K562 (cell line): ENCODE measurements at regions not wholly inside any gene's neighbourhood (a gene's known extent, or its start where the extent isn't known, plus 50 kb on each side); places are given as distances from the start of the nearest gene placed in this dataset.

Experiments used
- ATAC-seq: fragments of 200-7000 bp; cut with Tn5 transposase; 3 replicates; pipeline ENCODE4 v1.9.1; 2020; ENCODE audit warnings: moderate library complexity
- BruUV-seq: library from RNA; stranded (reverse); fragments of 400-500 nt; replicated peaks from 2 replicates; lab custom pipeline; 2021; lab: Mats Ljungman, UMichigan
- CTCF ChIA-PET: fragments of 300-600 bp; formaldehyde crosslinking; extraction: SDS; loops from one replicate; lab custom pipeline; 2021; ENCODE audit warnings: low intra/inter-chr PET ratio; lab: Yijun Ruan, JAX
- POLR2A ChIA-PET: fragments of 300-600, 350-650 bp; sonication (Branson Sonifier 250); formaldehyde crosslinking; extraction: SDS; loops from one replicate; lab custom pipeline; 2021; ENCODE audit warnings: antibody characterized with exemption, inconsistent platforms; lab: Yijun Ruan, JAX
- DNase-seq, 4 experiments: peaks; one replicate each; pipeline versions ENCODE4 v3.0.0 to v3.0.0-alpha.2; 2011 to 2018; ENCODE audit warnings: low spot score in 3 of 4, mixed read lengths in 3 of 4; ENCODE audit errors: extremely low read depth in 1 of 4
- FAIRE-seq: peaks from 2 replicates; lab custom pipeline; 2011; peaks lifted over from hg19 to GRCh38; lab: Jason Lieb, UNC
- H2AFZ ChIP-seq: 2 replicates; pipeline ENCODE4 v1.6.0; 2011; ENCODE audit warnings: low read depth, low read length, control low read depth, inconsistent platforms
- H3K27ac ChIP-seq: fragments of 200-600 bp; 3 replicates; pipeline ENCODE4 v1.8.0; 2011; ENCODE audit warnings: low read depth, mild to moderate bottlenecking, control low read depth, inconsistent platforms, low read length, moderate library complexity, mixed read lengths; ENCODE audit errors: extremely low read depth
- H3K27me3 ChIP-seq, 2 experiments: fragments of 300-600 bp in 1 of 2; 2 replicates in 1 of 2; 3 replicates in 1 of 2; pipeline versions ENCODE4 v1.6.0 to v1.8.0; 2011; ENCODE audit warnings: inconsistent platforms in 2 of 2, low read length in 2 of 2, mild to moderate bottlenecking in 1 of 2, mixed read lengths in 1 of 2, moderate library complexity in 1 of 2; ENCODE audit not compliant: control insufficient read depth in 2 of 2, insufficient read depth in 2 of 2
- H3K36me3 ChIP-seq: fragments of 300-600 bp; 3 replicates; pipeline ENCODE4 v1.8.0; 2011; ENCODE audit warnings: mild to moderate bottlenecking, low read length, inconsistent platforms; ENCODE audit not compliant: control insufficient read depth, insufficient read depth
- H3K4me1 ChIP-seq, 2 experiments: fragments of 200-600 bp in 1 of 2; replicated peaks in 1 of 2; 2 replicates in 1 of 2; 3 replicates in 1 of 2; pipeline versions ENCODE4 v1.5.1 to v1.8.0; 2011; ENCODE audit warnings: inconsistent platforms in 2 of 2, low read length in 2 of 2, mild to moderate bottlenecking in 1 of 2, mixed read lengths in 1 of 2, moderate library complexity in 1 of 2; ENCODE audit not compliant: control insufficient read depth in 2 of 2, insufficient read depth in 2 of 2
- H3K4me2 ChIP-seq: 2 replicates; pipeline ENCODE4 v1.6.1; 2011; ENCODE audit warnings: low read length, control low read depth, inconsistent platforms, mixed read lengths; ENCODE audit not compliant: insufficient read depth
- H3K4me3 ChIP-seq: fragments of 200-600 bp; sonication (generic), shearing (Covaris generic); 2 replicates; pipeline ENCODE4 v1.5.1; 2016; ENCODE audit warnings: control low read depth, inconsistent platforms
- H3K79me2 ChIP-seq: fragments of 200-600 bp; 3 replicates; pipeline ENCODE4 v1.8.0; 2011; ENCODE audit warnings: low read length, inconsistent platforms; ENCODE audit not compliant: control insufficient read depth, insufficient read depth
- H3K9ac ChIP-seq, 2 experiments: 2 replicates each; pipeline versions ENCODE4 v1.6.0 to v1.6.1; 2011; ENCODE audit warnings: low read depth in 2 of 2, low read length in 2 of 2, control low read depth in 1 of 2, inconsistent platforms in 1 of 2, mild to moderate bottlenecking in 1 of 2, mixed read lengths in 1 of 2; ENCODE audit not compliant: insufficient read depth in 1 of 2
- H3K9me1 ChIP-seq: one replicate; pipeline ENCODE4 v1.6.0; 2011; ENCODE audit warnings: inconsistent platforms, mild to moderate bottlenecking, low read length, moderate library complexity; ENCODE audit not compliant: control insufficient read depth, insufficient read depth
- H3K9me3 ChIP-seq: replicated peaks from 2 replicates; pipeline ENCODE4 v1.5.1; 2011; ENCODE audit warnings: low read depth, low read length, inconsistent platforms; ENCODE audit not compliant: control insufficient read depth, insufficient read depth
- H4K20me1 ChIP-seq: replicated peaks from 2 replicates; pipeline ENCODE4 v1.6.1; 2011; ENCODE audit warnings: low read length, inconsistent platforms, mixed read lengths; ENCODE audit not compliant: control insufficient read depth, insufficient read depth
- ARID2 ChIP-seq: fragments of 450-650 bp; IDR thresholded peaks from 2 replicates; pipeline ENCODE4 v1.6.1; 2017; ENCODE audit warnings: antibody characterized with exemption, mild to moderate bottlenecking
- BDP1 ChIP-seq: IDR thresholded peaks from 3 replicates; pipeline ENCODE4 v1.6.1; 2011; ENCODE audit not compliant: insufficient read length, insufficient read depth
- CBX2 ChIP-seq: fragments of 200-600 bp; sonication (generic); IDR thresholded peaks from one replicate; pipeline ENCODE4 v1.6.1; 2012; ENCODE audit warnings: mild to moderate bottlenecking, low read length, inconsistent platforms; ENCODE audit not compliant: insufficient read depth, poor library complexity, severe bottlenecking
- GTF2A2 ChIP-seq: IDR thresholded peaks from 2 replicates; pipeline ENCODE4 v1.6.1; 2016; ENCODE audit warnings: mild to moderate bottlenecking, missing genetic modification characterization, missing compliant biosample characterization
- HMG20A ChIP-seq: fragments of 450-650 bp; formaldehyde crosslinking; conservative IDR thresholded peaks from 2 replicates; pipeline ENCODE4 v1.4.0; 2020; ENCODE audit warnings: mild to moderate bottlenecking, mixed read lengths
- KLF16 ChIP-seq: IDR thresholded peaks from 2 replicates; pipeline ENCODE4 v1.6.1; 2016; ENCODE audit warnings: antibody characterized with exemption
- MIER1 ChIP-seq: fragments of 450-650 bp; IDR thresholded peaks from 2 replicates; pipeline ENCODE4 v1.6.1; 2016; ENCODE audit warnings: antibody characterized with exemption, mild to moderate bottlenecking, low read depth
- NCOA2 ChIP-seq, 2 experiments: fragments of 450-650 bp; IDR thresholded peaks; 2 replicates each; pipeline ENCODE4 v1.6.1; 2018; ENCODE audit warnings: mild to moderate bottlenecking in 2 of 2, moderate library complexity in 1 of 2; ENCODE audit not compliant: partially characterized antibody in 2 of 2
- NFE2L1 ChIP-seq: fragments of 450-650 bp; IDR thresholded peaks from 2 replicates; pipeline ENCODE4 v1.6.1; 2016; ENCODE audit warnings: missing genetic modification characterization, low read depth, mild to moderate bottlenecking, missing compliant biosample characterization, moderate library complexity, borderline replicate concordance
- POLR2AphosphoS5 ChIP-seq: IDR thresholded peaks from 2 replicates; pipeline ENCODE4 v1.6.1; 2011; ENCODE audit warnings: mild to moderate bottlenecking, low read depth, low read length, moderate library complexity; ENCODE audit not compliant: control insufficient read depth, insufficient read depth
- UBTF ChIP-seq, 2 experiments: IDR thresholded peaks; 2 replicates each; pipeline ENCODE4 v1.6.1; 2012; ENCODE audit warnings: improper control_type of control experiment in 2 of 2, low read depth in 2 of 2, low read length in 2 of 2, borderline replicate concordance in 1 of 2
- ZEB2 ChIP-seq: fragments of 450-650 bp; IDR thresholded peaks from 2 replicates; pipeline ENCODE4 v1.6.1; 2016
- ZKSCAN3 ChIP-seq: fragments of 250-450 bp; sonication (Bioruptor Pico); IDR thresholded peaks from 2 replicates; pipeline ENCODE4 v1.4.0; 2020
- ZNF124 ChIP-seq: sonication (generic); formaldehyde crosslinking; IDR thresholded peaks from 2 replicates; pipeline ENCODE4 v1.8.1; 2022; ENCODE audit warnings: missing genetic modification reagents
- ZNF41 ChIP-seq: fragments of 250-450 bp; sonication (Bioruptor Pico); conservative IDR thresholded peaks from 2 replicates; pipeline ENCODE4 v1.4.0; 2020; ENCODE audit warnings: mild to moderate bottlenecking
- WGBS: fragments of 100-300 bp; shearing (Covaris generic); methylation state at CpG from one replicate; pipeline ENCODE4 v1.1.6; 2016; ENCODE audit warnings: low coverage, mixed read lengths; ENCODE audit not compliant: insufficient coverage; ENCODE audit errors: missing lambda C conversion rate; 5-methylcytosine and 5-hydroxymethylcytosine counted together
- in situ Hi-C: fragments of 300-500 bp; cut with MboI; formaldehyde crosslinking; loops from 4 replicates; pipeline ENCODE4 v1.15.0; 2018; ENCODE audit warnings: inconsistent platforms, mixed read lengths
- intact Hi-C: fragments of 100-400 bp; cut with micrococcal nuclease; formaldehyde crosslinking; loops from 2 replicates; pipeline ENCODE4 v1.14.2; 2022
- TF ChIP-seq, protein P1 (sequence below): fragments of 250-450 bp; sonication (Bioruptor Pico); IDR thresholded peaks from 2 replicates; pipeline ENCODE4 v1.6.1; 2021; ENCODE audit warnings: mild to moderate bottlenecking
- TF ChIP-seq, protein P2 (sequence below): fragments of 450-650 bp; IDR thresholded peaks from 2 replicates; pipeline ENCODE4 v1.6.1; 2016; ENCODE audit warnings: borderline replicate concordance
- TF ChIP-seq, protein P3 (sequence below), 2 experiments: fragments of 450-650 bp in 1 of 2; sonication (generic) in 1 of 2; formaldehyde crosslinking in 1 of 2; IDR thresholded peaks in 1 of 2; conservative IDR thresholded peaks in 1 of 2; 2 replicates each; pipeline versions ENCODE4 v1.6.1 to v1.8.1; 2016 to 2023; ENCODE audit warnings: mild to moderate bottlenecking in 2 of 2, moderate library complexity in 2 of 2, inconsistent platforms in 1 of 2, missing genetic modification reagents in 1 of 2

DNA sequence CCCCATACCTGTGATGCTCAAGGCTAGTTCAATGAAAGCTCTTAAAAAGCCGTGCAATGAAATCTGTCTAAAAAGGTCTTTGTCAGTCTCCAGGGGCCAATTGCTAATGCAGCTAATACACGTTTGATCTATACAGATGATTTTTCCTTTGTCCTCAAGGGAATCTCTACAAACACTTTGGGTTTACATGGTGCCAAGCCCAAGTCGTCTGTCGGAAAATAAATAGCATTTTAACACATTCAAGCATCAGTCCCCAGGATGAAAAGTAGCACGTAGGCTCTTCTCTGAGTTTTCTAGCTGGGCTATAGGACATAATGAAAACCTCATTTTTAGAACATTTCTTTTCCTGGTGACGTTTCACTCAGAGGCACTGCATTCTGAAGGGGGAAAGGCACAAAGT is 477.4 kb upstream of the WWC1 start (continued):
- no peak for TF ChIP-seq ZNF124 (CRISPR knock-in tag)
- no peak for TF ChIP-seq ZKSCAN3 (CRISPR knock-in tag)
- no peak for TF ChIP-seq MIER1
- TF ChIP-seq KLF16: no peak
- TF ChIP-seq NCOA2 (IDR thresholded peaks at IDR 0.05; ENCODE audit: partially characterized antibody in 2 of 2): no peak
- no peak for TF ChIP-seq ARID2
- TF ChIP-seq GTF2A2: no peak
- TF ChIP-seq CBX2: no peak
- no peak for TF ChIP-seq UBTF (IDR thresholded peaks at IDR 0.05; ENCODE audit: borderline replicate concordance in 1 of 2, low read depth in 2 of 2, low read length in 2 of 2)
- no peak for TF ChIP-seq ZNF41 (CRISPR knock-in tag)
- TF ChIP-seq HMG20A: no peak

GRCh38 chr5:167814828-167815227 is 476.6 kb upstream of the WWC1 start:
- ChIA-PET CTCF (no interaction called here), POLR2A (interaction anchor here (1.6 kb wide), 1 partner anchor 10 kb away, joined by 5 read pairs; no protein-coding TSS in a partner anchor)
- H2AFZ ChIP-seq: no peak overlapping the region
- H3K79me2 ChIP-seq: no peaks in the 10 kb centered on the region
- no peaks in the 10 kb centered on the region for H3K4me1 ChIP-seq
- 0% methylated on average over 4 of the region's 4 CpGs for whole genome bisulfite sequencing
- H3K9ac ChIP-seq: no peak overlapping the region
- no peak for ATAC-seq
- no peak overlapping the region for H3K27ac ChIP-seq
- no peaks in the 10 kb centered on the region for H3K9me1 ChIP-seq
- no peak for DNase-seq
- no peaks in the 10 kb centered on the region for H3K36me3 ChIP-seq
- H3K4me2 ChIP-seq: no peak overlapping the region
- no TSS peak for BruUV-seq
- in situ Hi-C loops (no loop called here), intact Hi-C loops (no loop called here)
- no peak overlapping the region for H3K4me3 ChIP-seq
- H4K20me1 ChIP-seq: no peaks in the 10 kb centered on the region
- FAIRE-seq: no peak
- H3K27me3 ChIP-seq: no peaks in the 10 kb centered on the region
- H3K9me3 ChIP-seq: no peaks in the 10 kb centered on the region
- TF ChIP-seq, protein P1, sequence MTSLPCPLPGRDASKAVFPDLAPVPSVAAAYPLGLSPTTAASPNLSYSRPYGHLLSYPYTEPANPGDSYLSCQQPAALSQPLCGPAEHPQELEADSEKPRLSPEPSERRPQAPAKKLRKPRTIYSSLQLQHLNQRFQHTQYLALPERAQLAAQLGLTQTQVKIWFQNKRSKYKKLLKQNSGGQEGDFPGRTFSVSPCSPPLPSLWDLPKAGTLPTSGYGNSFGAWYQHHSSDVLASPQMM: no peak
- TF ChIP-seq NFE2L1 (tag): no peak
- TF ChIP-seq, protein P2, sequence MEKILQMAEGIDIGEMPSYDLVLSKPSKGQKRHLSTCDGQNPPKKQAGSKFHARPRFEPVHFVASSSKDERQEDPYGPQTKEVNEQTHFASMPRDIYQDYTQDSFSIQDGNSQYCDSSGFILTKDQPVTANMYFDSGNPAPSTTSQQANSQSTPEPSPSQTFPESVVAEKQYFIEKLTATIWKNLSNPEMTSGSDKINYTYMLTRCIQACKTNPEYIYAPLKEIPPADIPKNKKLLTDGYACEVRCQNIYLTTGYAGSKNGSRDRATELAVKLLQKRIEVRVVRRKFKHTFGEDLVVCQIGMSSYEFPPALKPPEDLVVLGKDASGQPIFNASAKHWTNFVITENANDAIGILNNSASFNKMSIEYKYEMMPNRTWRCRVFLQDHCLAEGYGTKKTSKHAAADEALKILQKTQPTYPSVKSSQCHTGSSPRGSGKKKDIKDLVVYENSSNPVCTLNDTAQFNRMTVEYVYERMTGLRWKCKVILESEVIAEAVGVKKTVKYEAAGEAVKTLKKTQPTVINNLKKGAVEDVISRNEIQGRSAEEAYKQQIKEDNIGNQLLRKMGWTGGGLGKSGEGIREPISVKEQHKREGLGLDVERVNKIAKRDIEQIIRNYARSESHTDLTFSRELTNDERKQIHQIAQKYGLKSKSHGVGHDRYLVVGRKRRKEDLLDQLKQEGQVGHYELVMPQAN: no peak
- TF ChIP-seq, protein P3, sequence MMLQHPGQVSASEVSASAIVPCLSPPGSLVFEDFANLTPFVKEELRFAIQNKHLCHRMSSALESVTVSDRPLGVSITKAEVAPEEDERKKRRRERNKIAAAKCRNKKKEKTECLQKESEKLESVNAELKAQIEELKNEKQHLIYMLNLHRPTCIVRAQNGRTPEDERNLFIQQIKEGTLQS (IDR thresholded peaks at IDR 0.05): no peak
- TF ChIP-seq, protein P3 (CRISPR knock-in tag; conservative IDR thresholded peaks at IDR 0.05): no peak
- TF ChIP-seq ZEB2: no peak
- no peak for TF ChIP-seq BDP1
- TF ChIP-seq POLR2AphosphoS5: no peak
